LNCAP (cell line): ENCODE measurements at regions not wholly inside any gene's neighbourhood (a gene's known extent, or its start where the extent isn't known, plus 50 kb on each side); places are given as distances from the start of the nearest gene placed in this dataset.

Experiments used
- TF ChIP-seq, protein P1 (sequence below): fragments of 450-650 bp; IDR thresholded peaks from 2 replicates; pipeline ENCODE4 v1.5.1; 2017; ENCODE audit warnings: mild to moderate bottlenecking

DNA sequence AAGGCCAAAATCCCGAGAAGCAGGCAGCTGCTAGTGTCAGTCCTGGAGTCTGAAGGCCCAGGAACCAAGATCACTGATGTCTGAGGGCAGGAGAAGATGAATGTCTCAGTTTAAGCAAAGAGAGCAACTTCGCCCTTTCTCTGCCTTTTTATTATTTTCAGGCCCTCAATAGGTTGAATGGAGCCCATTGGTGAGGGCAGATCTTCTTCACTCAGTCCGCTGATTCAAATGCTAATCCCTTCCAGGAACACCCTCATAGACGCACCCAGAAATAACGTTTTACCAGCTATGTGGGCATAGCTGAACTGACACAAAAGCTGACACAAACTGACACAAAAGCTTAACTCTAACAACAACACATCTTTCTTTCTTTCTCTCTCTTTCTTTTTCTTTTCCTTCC, 78.0 kb upstream of the KCNJ3 start:
- TF ChIP-seq, protein P1, sequence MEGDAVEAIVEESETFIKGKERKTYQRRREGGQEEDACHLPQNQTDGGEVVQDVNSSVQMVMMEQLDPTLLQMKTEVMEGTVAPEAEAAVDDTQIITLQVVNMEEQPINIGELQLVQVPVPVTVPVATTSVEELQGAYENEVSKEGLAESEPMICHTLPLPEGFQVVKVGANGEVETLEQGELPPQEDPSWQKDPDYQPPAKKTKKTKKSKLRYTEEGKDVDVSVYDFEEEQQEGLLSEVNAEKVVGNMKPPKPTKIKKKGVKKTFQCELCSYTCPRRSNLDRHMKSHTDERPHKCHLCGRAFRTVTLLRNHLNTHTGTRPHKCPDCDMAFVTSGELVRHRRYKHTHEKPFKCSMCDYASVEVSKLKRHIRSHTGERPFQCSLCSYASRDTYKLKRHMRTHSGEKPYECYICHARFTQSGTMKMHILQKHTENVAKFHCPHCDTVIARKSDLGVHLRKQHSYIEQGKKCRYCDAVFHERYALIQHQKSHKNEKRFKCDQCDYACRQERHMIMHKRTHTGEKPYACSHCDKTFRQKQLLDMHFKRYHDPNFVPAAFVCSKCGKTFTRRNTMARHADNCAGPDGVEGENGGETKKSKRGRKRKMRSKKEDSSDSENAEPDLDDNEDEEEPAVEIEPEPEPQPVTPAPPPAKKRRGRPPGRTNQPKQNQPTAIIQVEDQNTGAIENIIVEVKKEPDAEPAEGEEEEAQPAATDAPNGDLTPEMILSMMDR: no peak

DNA sequence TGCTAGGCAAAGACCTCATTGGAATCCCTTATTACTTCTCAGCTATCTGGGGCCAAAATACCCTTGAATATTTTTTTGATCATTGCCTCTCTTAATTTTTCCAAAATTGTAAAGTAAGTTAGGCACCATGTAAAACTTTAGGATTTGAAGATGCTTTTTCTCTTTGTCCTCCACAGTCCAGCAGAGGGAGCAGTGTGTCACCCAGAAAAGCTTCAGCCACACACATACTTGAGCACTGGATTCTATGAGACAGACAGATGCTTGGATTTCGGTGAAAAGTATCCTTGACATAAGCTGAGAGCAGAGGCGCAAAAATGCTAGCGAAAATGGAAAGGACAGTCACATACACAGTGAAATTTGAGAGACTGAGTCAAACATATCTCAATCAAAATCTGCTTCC, 74.7 kb upstream of the KCNJ3 start:
- TF ChIP-seq, protein P1: peak; percentile 73

DNA sequence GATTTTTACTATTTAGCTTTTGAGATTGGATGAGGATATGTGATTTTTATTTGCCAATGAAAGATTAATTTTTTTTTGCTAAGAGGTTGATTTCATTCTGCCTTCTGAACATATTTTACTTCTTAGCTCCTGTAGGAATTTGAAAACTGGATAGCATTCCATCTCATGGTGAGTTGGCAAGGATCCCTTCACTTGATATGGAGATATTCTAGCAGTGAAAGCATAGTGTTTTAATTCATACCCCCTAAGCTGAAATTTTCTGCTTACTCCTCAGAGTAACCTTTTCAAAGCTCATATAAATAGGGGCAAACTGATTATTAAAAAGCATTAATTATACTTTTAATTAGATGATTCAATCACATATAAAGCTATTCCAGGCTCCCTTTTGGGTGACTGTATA, 61.0 kb upstream of the KCNJ3 start:
- TF ChIP-seq, protein P1: no peak

DNA sequence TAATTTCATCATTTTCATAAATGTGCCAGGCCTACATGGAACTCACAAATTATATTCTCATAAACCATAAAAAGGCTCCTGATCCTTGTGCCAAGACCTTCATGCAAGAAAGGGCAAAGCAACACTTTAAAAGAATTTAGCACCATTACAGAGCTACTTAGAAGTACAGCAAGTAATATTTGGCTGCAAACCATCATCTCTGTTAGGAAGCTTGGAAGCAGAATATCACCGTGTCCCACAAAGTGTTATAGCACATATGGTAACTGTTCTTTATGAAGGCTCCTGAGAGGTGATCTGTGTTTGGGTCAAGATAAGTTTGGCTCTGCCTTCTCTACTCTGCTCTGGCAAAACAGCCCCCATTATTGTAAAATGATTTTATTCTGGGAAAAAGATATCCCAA, 59.7 kb upstream of the KCNJ3 start:
- TF ChIP-seq, protein P1: no peak

DNA sequence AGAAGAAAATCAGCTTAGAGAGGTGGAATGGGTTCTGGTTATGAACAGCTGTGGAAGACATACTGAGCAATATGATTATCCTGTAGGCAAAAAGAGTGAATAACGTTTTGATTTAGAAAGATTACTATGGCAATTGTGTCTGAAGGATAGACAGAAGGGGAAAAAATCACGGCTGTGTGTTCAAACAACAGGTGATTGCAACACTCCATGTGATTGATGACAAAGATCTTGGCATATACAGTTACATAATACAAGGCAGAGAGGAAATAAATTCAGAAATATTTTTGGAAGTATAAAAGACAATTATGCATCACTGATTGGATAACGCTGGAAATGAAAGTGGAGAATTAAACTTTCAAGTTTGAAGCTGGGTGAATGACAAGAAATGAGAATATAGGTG, 58.5 kb upstream of the KCNJ3 start:
- TF ChIP-seq, protein P1: no peak
